ENCODE measurements at regions not wholly inside any gene's neighbourhood (a gene's known extent, or its start where the extent isn't known, plus 50 kb on each side); places are given as distances from the start of the nearest gene placed in this dataset.
A peak's percentile ranks its signal among the peaks of the same experiment; 100 is the strongest.

- ATAC-seq (no peak), DNase-seq (no peak)
- no peak overlapping the region for H3K4me3 ChIP-seq
- no peaks in the 10 kb centered on the region for H3K9me3 ChIP-seq
- H3K36me3 ChIP-seq (ENCODE audit: low read depth): no peaks in the 10 kb centered on the region
- intact Hi-C loops (cut with DNase I, micrococcal nuclease): no loop called here
- H3K4me1 ChIP-seq (ENCODE audit: low read depth): no peaks in the 10 kb centered on the region
- TF ChIP-seq, protein P1, sequence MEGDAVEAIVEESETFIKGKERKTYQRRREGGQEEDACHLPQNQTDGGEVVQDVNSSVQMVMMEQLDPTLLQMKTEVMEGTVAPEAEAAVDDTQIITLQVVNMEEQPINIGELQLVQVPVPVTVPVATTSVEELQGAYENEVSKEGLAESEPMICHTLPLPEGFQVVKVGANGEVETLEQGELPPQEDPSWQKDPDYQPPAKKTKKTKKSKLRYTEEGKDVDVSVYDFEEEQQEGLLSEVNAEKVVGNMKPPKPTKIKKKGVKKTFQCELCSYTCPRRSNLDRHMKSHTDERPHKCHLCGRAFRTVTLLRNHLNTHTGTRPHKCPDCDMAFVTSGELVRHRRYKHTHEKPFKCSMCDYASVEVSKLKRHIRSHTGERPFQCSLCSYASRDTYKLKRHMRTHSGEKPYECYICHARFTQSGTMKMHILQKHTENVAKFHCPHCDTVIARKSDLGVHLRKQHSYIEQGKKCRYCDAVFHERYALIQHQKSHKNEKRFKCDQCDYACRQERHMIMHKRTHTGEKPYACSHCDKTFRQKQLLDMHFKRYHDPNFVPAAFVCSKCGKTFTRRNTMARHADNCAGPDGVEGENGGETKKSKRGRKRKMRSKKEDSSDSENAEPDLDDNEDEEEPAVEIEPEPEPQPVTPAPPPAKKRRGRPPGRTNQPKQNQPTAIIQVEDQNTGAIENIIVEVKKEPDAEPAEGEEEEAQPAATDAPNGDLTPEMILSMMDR (IDR thresholded peaks at IDR 0.05): no peak
Measured at GRCh38 chr3:106170636-106171035, 301.8 kb upstream of the CBLB start.

DNA sequence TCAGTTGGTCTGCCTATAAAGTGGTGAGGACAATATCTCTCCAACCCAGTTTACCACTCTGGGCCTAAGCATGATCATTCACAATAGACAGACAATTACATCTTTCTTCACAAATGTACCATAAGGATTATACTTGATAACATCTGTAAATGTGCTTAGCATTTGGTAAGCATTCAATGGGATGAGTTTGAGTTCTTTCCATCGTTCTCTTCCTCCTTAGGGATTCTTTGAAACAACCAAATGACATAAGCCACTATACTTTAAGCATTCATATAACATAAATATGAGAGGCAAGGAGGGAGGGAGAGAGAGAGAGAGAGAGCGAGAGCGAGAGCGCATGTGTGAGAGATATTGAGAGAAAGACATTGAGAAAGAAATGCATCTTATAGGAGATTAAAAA, 303.3 kb upstream of the CBLB start:
- TF ChIP-seq, protein P1 (IDR thresholded peaks at IDR 0.05): no peak
- Histone ChIP-seq H3K4me3 (no peak overlapping the region), H3K4me1 (ENCODE audit: low read depth) (no peaks in the 10 kb centered on the region), H3K36me3 (ENCODE audit: low read depth) (no peaks in the 10 kb centered on the region), H3K9me3 (no peaks in the 10 kb centered on the region)
- intact Hi-C loops (cut with DNase I, micrococcal nuclease): no loop called here
- no peak for DNase-seq
- ATAC-seq: no peak

DNA sequence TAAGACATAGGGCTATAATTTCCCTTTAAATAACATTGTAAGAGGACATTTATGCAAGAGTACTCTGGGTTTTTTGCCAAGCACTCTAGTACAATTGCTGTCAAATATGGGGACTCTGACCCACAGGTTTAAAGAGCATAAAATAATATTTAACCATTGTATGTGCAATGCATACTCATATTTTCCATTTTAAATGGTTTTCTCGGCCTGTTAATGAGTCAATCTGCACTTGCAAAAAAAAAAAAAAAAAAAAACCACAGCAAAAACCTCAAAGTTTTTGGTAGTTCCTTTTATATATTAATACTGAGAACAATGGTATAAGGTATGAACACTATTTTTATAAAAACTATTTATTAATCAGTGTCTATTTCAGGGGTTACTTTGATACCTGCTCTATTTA, 304.0 kb upstream of the CBLB start:
- peak; percentile 51 for ATAC-seq
- TF ChIP-seq, protein P1 (IDR thresholded peaks at IDR 0.05): no peak
- H3K9me3 ChIP-seq: no peaks in the 10 kb centered on the region
- DNase-seq: no peak
- no peaks in the 10 kb centered on the region for H3K4me1 ChIP-seq (ENCODE audit: low read depth)
- no peaks in the 10 kb centered on the region for H3K36me3 ChIP-seq (ENCODE audit: low read depth)
- intact Hi-C loops (cut with DNase I, micrococcal nuclease): no loop called here
- no peak overlapping the region for H3K4me3 ChIP-seq

DNA sequence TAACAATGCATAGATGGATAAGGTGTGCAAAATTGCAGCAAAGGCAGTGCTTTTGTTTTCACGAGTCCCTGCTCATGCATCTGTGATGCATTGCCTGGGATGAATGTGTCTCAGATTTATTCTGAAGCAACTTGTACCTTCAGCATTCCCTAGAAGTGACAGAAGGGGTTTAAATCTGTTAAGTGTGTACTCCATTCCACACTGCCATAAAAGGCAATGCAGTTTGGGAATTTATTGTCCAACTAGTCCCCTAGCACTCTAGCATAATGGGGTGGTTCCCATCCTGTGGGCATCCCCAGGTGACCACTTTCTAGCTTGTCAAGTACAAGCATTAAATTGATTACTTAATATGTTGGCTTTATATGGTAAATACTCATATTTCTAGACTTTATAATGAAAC, 306.5 kb upstream of the CBLB start:
- ATAC-seq (no peak), DNase-seq (no peak)
- Histone ChIP-seq H3K36me3 (ENCODE audit: low read depth) (no peaks in the 10 kb centered on the region), H3K9me3 (no peaks in the 10 kb centered on the region), H3K4me1 (ENCODE audit: low read depth) (no peaks in the 10 kb centered on the region), H3K4me3 (no peak overlapping the region)
- TF ChIP-seq, protein P1 (IDR thresholded peaks at IDR 0.05): no peak
- intact Hi-C loops (cut with DNase I, micrococcal nuclease): no loop called here

- no peaks in the 10 kb centered on the region for H3K9me3 ChIP-seq
- DNase-seq: no peak
- no peaks in the 10 kb centered on the region for H3K4me1 ChIP-seq (ENCODE audit: low read depth)
- TF ChIP-seq, protein P1 (IDR thresholded peaks at IDR 0.05): no peak
- H3K4me3 ChIP-seq: no peak overlapping the region
- ATAC-seq: peak; percentile 75
- intact Hi-C loops (cut with DNase I, micrococcal nuclease): no loop called here
- no peaks in the 10 kb centered on the region for H3K36me3 ChIP-seq (ENCODE audit: low read depth)
Measured at GRCh38 chr3:106176734-106177133, 307.9 kb upstream of the CBLB start.

- H3K4me1 ChIP-seq (ENCODE audit: low read depth): no peaks in the 10 kb centered on the region
- no peaks in the 10 kb centered on the region for H3K9me3 ChIP-seq
- intact Hi-C loops (cut with DNase I, micrococcal nuclease): no loop called here
- TF ChIP-seq, protein P1 (IDR thresholded peaks at IDR 0.05): no peak
- H3K4me3 ChIP-seq: no peak overlapping the region
- no peaks in the 10 kb centered on the region for H3K36me3 ChIP-seq (ENCODE audit: low read depth)
- no peak for ATAC-seq
- no peak for DNase-seq
Measured at GRCh38 chr3:106182950-106183511, 314.2 kb upstream of the CBLB start.

All from mucosa of descending colon (tissue), 3 donors.